ENCODE measurements at regions not wholly inside any gene's neighbourhood (a gene's known extent, or its start where the extent isn't known, plus 50 kb on each side); places are given as distances from the start of the nearest gene placed in this dataset.
"Not testable (repeated sequence)": the region's sequence is repeated elsewhere in the genome, so short reads cannot be mapped to it uniquely, and the experiment has no call there.

GRCh38 chr10:8128511-8128910 lies 74.0 kb downstream of the GATA3 start:
- DNase-seq, result no peak

GRCh38 chr10:8129438-8129837 lies 75.0 kb downstream of the GATA3 start:
- no peak for DNase-seq

- no peak for DNase-seq
Measured at GRCh38 chr10:8130973-8131911, 76.8 kb downstream of the GATA3 start.

DNA sequence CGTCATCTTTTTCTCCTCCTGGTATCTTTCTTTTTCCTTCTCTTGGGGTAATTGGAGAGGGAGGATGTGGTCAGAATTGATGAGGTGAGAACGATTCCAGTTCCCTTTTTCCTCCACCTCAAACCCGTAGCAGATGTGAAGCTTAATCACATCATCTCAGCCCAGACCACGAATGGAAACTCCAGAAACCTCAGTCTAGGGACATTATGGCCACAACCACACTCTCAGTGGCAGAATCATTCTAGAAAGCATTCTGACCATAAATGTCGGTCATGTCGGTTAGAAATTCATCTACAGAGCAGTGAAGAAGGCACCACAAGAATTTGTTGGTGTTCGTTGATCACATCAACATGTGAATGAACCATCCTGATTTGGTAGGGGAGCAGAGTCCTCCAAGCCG lies 78.7 kb downstream of the GATA3 start:
- no peak for DNase-seq

DNA sequence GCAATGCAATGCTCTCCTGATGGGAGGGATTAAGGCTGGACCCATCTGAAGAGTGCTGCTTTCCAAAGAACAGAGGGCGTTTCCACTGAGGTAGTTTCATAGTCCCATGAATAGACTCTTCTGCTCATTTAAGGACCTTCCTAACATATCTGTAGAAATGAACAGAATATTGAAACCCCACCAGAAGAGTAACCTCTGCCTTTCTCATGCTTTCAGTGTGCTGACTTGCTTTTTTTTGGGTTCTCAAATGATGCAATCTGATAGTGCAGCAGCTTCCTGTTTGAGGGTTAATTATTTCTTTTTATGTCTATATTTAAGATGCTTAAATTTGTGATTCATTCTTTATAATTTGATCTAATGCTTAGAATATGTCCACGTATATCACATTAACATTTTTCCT lies 82.2 kb downstream of the GATA3 start:
- DNase-seq, result no peak

DNA sequence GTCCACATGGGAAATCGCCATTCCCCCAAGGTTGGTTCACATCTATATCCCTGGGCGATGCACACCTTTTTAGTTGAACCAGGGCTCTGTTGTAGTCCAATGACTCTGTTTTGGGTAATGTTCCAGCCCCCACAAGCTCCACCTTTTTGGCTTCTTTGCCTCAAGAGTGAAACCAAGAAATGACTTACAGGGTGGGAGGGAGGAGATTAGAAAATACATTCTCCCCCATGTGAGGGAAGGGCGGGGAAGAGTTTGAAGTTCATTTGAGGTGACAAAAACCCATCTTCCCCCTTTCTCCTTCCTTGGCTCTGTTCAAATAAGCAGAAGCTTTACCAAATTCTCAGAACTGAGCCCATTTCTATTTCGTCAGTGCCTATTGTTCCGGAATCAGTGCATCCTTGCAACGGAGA lies 82.8 kb downstream of the GATA3 start:
- DNase-seq, result no peak

DNA sequence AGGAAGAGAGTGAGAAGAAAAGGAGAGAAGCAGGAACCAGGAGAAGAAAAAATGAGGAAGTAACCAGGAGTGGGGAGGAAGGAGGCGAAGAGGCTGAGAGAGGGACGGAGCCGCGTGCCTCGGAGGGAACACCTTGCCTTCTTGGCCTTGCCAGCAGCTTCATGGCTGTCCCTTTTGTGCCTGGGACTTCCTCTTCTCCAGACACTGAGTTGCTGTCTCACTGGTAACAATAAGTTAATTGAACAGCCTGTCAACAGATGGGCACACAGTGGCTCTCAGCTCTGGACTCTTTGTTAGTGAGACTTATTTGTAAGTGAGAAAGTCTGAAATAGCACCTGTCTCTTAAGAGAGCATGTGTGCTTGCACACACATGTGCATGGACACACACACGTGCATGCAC lies 83.2 kb downstream of the GATA3 start:
- no peak for DNase-seq

- no peak for DNase-seq
Measured at GRCh38 chr10:8138471-8138870, 84.0 kb downstream of the GATA3 start.

DNA sequence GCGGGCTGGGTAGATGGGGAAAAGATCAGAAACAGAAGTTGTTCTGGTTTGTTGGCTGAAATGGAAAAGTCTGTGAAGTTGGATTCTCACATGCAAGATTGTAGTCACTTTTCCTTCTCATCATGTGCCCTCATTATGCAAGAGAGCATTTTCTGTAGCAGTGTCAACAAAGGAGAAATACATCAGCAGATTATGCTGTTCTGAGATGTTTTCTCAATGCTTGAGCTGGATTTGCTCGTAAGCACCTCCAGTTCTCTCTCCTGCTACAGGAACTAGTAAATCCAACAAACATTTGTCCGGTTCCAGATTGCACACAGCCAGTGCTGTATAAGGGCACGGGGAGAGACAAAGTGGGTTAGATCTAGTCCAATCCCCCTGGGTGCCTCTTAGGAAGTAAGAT lies 90.0 kb downstream of the GATA3 start:
- no peak for DNase-seq

GRCh38 chr10:8146650-8147049 lies 92.2 kb downstream of the GATA3 start:
- DNase-seq, result no peak

GRCh38 chr10:8149991-8150390 lies 95.5 kb downstream of the GATA3 start:
- no peak for DNase-seq

DNA sequence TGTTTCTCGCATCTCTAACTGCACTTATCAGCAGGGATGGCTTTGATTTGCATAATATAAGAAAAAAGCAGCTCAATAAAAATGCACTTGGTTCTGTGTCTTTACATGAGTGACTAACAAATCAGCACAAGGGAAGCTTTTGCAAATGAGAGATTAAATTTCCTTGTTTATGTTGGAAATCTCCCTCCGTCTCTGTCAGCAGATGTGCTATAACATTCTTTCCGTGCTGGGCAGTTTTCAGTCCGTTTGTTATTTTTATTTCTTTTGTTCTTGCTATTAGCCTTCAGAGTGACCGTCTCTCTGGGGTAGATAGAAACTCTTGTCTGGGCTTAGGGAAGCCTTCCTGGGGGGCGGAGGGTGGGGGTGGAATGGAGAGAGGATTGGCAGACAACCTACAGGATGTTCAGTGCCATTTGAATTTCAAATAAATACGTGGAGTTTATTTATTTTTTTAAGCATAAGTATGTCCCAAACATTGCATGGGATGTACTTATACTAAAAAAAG lies 96.0 kb downstream of the GATA3 start:
- DNase-seq, result no peak

GRCh38 chr10:8151086-8151485 lies 96.6 kb downstream of the GATA3 start:
- no peak for DNase-seq

DNA sequence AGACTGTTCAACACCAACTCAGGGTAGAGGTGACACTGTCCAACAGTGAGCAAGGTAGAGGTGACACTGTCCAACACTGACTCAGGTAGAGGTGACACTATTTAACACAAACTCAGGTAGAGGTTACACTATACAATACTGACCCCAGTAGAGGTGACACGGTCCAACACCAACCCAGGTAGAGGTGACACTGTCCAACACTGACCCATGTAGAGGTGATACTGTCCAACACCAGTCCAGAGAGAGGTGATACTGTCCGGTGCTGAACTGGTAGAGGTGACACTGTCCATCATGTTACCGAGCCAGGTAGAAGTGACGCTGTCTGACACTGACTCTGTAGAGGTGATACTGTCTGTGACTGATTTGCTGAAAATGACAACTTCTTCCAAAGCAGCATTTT lies 102.4 kb downstream of the GATA3 start:
- no peak for DNase-seq

GRCh38 chr10:8158193-8159071 lies 103.9 kb downstream of the GATA3 start:
- no peak for DNase-seq

GRCh38 chr10:8159341-8160165 lies 105.1 kb downstream of the GATA3 start:
- no peak for DNase-seq

DNA sequence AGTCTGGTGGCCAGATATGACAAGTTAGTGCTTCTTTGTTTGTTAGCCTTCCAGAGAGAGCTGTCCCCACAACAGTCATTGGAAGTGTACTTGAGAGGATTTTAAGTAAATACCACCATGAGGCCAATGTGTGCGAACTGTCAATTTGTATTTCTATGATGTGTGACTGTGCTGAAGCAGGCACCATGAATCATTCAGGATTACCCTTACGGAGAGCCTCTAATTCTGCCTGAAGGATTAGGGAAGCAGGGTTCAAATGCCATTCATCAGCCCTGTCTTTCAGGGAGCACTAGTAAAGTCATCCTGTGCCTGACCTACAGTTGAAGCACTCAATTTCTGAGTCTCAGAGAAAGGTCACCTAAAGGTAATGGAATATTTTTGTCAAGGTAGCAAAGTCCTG lies 109.3 kb downstream of the GATA3 start:
- DNase-seq, result no peak

- DNase-seq, result not testable (repeated sequence)
Measured at GRCh38 chr10:8164640-8165039, 110.2 kb downstream of the GATA3 start.

DNA sequence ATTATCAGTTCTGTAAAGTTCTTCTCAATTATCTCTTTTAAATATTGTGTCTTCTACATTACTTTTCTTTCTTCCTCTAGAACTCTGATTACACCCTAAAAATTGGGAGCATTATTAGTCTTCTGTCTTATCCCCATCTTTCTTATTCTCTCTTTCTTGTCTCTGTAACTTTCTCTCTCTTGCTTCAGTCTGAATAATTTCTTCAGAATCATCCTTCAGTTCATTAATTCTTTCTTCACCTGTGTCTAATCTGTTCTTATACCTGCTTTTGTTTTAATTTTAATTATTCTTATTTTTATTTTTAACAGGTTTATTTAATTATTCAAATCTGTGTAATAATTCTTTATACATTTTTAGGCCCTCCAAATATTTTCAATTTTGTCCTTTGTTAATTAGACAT lies 114.3 kb downstream of the GATA3 start:
- no peak for DNase-seq

- DNase-seq, result no peak
Measured at GRCh38 chr10:8171008-8171407, 116.5 kb downstream of the GATA3 start.

GRCh38 chr10:8172604-8173003 lies 118.1 kb downstream of the GATA3 start:
- DNase-seq, result no peak

DNA sequence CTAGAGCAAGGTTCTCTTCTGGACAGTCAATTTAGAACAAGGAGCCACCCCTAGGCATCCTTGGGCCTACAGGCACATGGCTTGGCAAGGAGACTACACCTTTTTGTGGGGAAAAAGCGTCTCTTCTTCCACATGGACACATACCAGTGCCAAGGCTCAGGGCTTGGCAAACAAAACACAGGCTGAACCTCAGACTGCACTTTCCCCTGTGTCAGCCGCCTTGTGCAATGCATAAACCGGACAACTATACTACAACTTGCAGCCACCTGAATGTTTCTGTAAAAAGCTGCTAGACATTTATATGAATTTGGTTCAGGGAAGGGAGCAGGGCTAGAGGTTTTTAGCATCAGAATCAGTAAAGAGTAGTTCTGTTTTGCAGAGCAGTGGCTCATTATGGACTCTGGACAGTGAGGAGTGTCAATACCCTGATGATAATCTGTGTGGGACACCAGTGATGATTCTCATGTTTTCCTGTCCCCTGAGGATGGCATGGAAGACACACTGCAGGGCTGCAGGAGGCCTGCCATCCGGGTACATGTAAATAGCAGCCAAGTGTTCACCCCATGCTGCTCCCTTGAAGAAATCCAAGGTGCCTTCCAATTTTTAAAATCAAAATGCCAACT lies 118.9 kb downstream of the GATA3 start:
- DNase-seq, result no peak

Data from amniotic stem cell (primary cell).